Kidney epithelial cell (primary cell): ENCODE measurements at regions not wholly inside any gene's neighbourhood (a gene's known extent, or its start where the extent isn't known, plus 50 kb on each side); places are given as distances from the start of the nearest gene placed in this dataset.
A peak's percentile ranks its signal among the peaks of the same experiment; 100 is the strongest.

Experiments used
- DNase-seq: peaks from one replicate; pipeline ENCODE4 v3.0.0-alpha.2; 2010; ENCODE audit warnings: low read depth
- H3K27me3 ChIP-seq: 2 replicates; pipeline ENCODE4 v1.6.0; 2011; ENCODE audit warnings: low read length; ENCODE audit not compliant: control insufficient read depth, insufficient read depth
- H3K36me3 ChIP-seq: 2 replicates; pipeline ENCODE4 v1.5.1; 2011; ENCODE audit warnings: low read length; ENCODE audit not compliant: control insufficient read depth, insufficient read depth
- H3K4me3 ChIP-seq: 2 replicates; pipeline ENCODE4 v1.5.1; 2011; ENCODE audit warnings: low read depth, mild to moderate bottlenecking, control low read depth, low read length
- CTCF ChIP-seq: IDR thresholded peaks from 2 replicates; pipeline ENCODE4 v1.5.1; 2011; ENCODE audit warnings: mild to moderate bottlenecking, moderate library complexity, low read length, control low read depth, inconsistent platforms; ENCODE audit not compliant: insufficient read depth, poor library complexity, severe bottlenecking

- DNase-seq = no peak
- Histone ChIP-seq H3K27me3 (no peaks in the 10 kb centered on the region), H3K4me3 (no peak overlapping the region), H3K36me3 (no peaks in the 10 kb centered on the region)
- TF ChIP-seq CTCF = peak; percentile 21
Observed at GRCh38 chr6:146890644-146891434, 292.1 kb downstream of the ADGB start.

GRCh38 chr6:146891615-146892265, 293.0 kb downstream of the ADGB start:
- no peak for TF ChIP-seq CTCF
- H3K4me3 ChIP-seq = no peak overlapping the region
- H3K27me3 ChIP-seq = no peaks in the 10 kb centered on the region
- no peak for DNase-seq
- no peaks in the 10 kb centered on the region for H3K36me3 ChIP-seq

- Histone ChIP-seq H3K36me3 (no peaks in the 10 kb centered on the region), H3K4me3 (no peak overlapping the region), H3K27me3 (no peaks in the 10 kb centered on the region)
- DNase-seq = no peak
- TF ChIP-seq CTCF = no peak
Observed at GRCh38 chr6:146892283-146892612, 293.5 kb downstream of the ADGB start.

GRCh38 chr6:146892613-146893401, 294.0 kb downstream of the ADGB start:
- Histone ChIP-seq H3K36me3 (no peaks in the 10 kb centered on the region), H3K4me3 (no peak overlapping the region), H3K27me3 (no peaks in the 10 kb centered on the region)
- TF ChIP-seq CTCF = no peak
- no peak for DNase-seq

GRCh38 chr6:146893690-146894089, 294.9 kb downstream of the ADGB start:
- TF ChIP-seq CTCF = no peak
- H3K36me3 ChIP-seq = no peaks in the 10 kb centered on the region
- DNase-seq = no peak
- H3K27me3 ChIP-seq = no peaks in the 10 kb centered on the region
- H3K4me3 ChIP-seq = no peak overlapping the region
